OCI-LY3 (cell line): ENCODE measurements at regions not wholly inside any gene's neighbourhood (a gene's known extent, or its start where the extent isn't known, plus 50 kb on each side); places are given as distances from the start of the nearest gene placed in this dataset.

Experiments
- H2AFZ ChIP-seq: fragments of 200-600, 300-600 bp; shearing (Covaris generic); 2 replicates; pipeline ENCODE4 v1.6.0; 2014; ENCODE audit warnings: antibody characterized with exemption, low read depth, low read length
- H3K27ac ChIP-seq: fragments of 200-600, 300-600 bp; sonication (generic); 2 replicates; pipeline ENCODE4 v1.5.1; 2014; ENCODE audit warnings: mild to moderate bottlenecking, low read length, moderate library complexity, mixed read lengths
- H3K27me3 ChIP-seq: fragments of 200-600, 300-600 bp; sonication (generic); 2 replicates; pipeline ENCODE4 v1.6.1; 2014; ENCODE audit warnings: low read depth, low read length, mixed read lengths
- H3K36me3 ChIP-seq: fragments of 200-600, 300-600 bp; sonication (generic); replicated peaks from 2 replicates; pipeline ENCODE3; 2014; ENCODE audit warnings: low read depth, low read length, mixed read lengths
- H3K4me1 ChIP-seq: fragments of 300-600, 200-600 bp; sonication (generic); 2 replicates; pipeline ENCODE4 v1.6.1; 2014; ENCODE audit warnings: low read length, mixed read lengths
- H3K4me2 ChIP-seq: fragments of 200-600, 300-600 bp; sonication (generic); 2 replicates; pipeline ENCODE4 v1.6.1; 2014; ENCODE audit warnings: low read length, mixed read lengths
- H3K4me3 ChIP-seq: fragments of 300-600, 200-600 bp; sonication (generic); 2 replicates; pipeline ENCODE4 v1.5.1; 2014; ENCODE audit warnings: antibody characterized with exemption, mild to moderate bottlenecking, low read length, moderate library complexity
- H3K79me2 ChIP-seq: fragments of 300-600, 200-600 bp; shearing (Covaris generic); 2 replicates; pipeline ENCODE4 v1.6.1; 2014; ENCODE audit warnings: mild to moderate bottlenecking, low read length, mixed read lengths
- H3K9ac ChIP-seq: fragments of 300-600, 200-600 bp; shearing (Covaris generic); 2 replicates; pipeline ENCODE4 v1.6.0; 2014; ENCODE audit warnings: mild to moderate bottlenecking, low read length, moderate library complexity
- H3K9me3 ChIP-seq: fragments of 200-600, 300-600 bp; shearing (Covaris generic); 2 replicates; pipeline ENCODE4 v1.6.1; 2014; ENCODE audit warnings: low read length, mixed read lengths; ENCODE audit not compliant: insufficient read depth
- H4K20me1 ChIP-seq: fragments of 200-600, 300-600 bp; sonication (generic); 2 replicates; pipeline ENCODE4 v1.6.1; 2016; ENCODE audit warnings: low read length, mixed read lengths; ENCODE audit not compliant: insufficient read depth
- EZH2phosphoT487 ChIP-seq: fragments of 200-600 bp; shearing (Covaris generic); IDR thresholded peaks from 2 replicates; pipeline ENCODE4 v1.6.1; 2018; ENCODE audit warnings: antibody characterized with exemption, mixed run types, low read depth
- TF ChIP-seq, protein P1 (sequence below): fragments of 200-600, 300-600 bp; sonication (generic); IDR thresholded peaks from 2 replicates; pipeline ENCODE4 v1.5.1; 2014; ENCODE audit warnings: antibody characterized with exemption, low read length, low read depth

DNA sequence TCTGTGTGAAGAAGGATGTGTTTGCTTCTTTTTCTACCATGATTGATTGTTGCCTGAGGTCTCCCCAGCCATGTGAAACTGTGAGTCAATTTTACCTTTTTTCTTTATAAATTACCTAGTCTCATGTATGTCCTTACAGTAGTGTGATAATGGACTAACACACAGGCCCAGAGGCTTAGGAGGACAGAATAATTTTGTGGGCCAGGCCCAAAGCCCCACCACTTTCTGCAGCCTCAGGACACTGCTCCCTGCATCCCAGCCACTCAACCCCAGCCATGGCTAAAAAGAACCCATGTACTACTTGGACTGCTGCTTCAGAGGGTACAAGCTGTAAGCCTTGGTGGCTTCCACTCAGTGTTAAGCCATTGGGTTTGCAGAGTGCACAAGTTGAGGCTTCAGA, 512.7 kb upstream of the CT83 start:
- H3K79me2 ChIP-seq: no peaks in the 10 kb centered on the region
- H2AFZ ChIP-seq: no peak overlapping the region
- H3K27ac ChIP-seq: no peak overlapping the region
- no peaks in the 10 kb centered on the region for H4K20me1 ChIP-seq
- H3K4me1 ChIP-seq: peaks cover 19% of the 10 kb centered on the region
- H3K9me3 ChIP-seq: peaks cover 5% of the 10 kb centered on the region; the same call in 1 of the 2 replicates
- no peak overlapping the region for H3K4me2 ChIP-seq
- H3K9ac ChIP-seq: no peak overlapping the region
- H3K36me3 ChIP-seq: no peaks in the 10 kb centered on the region
- no peaks in the 10 kb centered on the region for H3K27me3 ChIP-seq
- H3K4me3 ChIP-seq: no peak overlapping the region
- no peak for TF ChIP-seq EZH2phosphoT487
- TF ChIP-seq, protein P1, sequence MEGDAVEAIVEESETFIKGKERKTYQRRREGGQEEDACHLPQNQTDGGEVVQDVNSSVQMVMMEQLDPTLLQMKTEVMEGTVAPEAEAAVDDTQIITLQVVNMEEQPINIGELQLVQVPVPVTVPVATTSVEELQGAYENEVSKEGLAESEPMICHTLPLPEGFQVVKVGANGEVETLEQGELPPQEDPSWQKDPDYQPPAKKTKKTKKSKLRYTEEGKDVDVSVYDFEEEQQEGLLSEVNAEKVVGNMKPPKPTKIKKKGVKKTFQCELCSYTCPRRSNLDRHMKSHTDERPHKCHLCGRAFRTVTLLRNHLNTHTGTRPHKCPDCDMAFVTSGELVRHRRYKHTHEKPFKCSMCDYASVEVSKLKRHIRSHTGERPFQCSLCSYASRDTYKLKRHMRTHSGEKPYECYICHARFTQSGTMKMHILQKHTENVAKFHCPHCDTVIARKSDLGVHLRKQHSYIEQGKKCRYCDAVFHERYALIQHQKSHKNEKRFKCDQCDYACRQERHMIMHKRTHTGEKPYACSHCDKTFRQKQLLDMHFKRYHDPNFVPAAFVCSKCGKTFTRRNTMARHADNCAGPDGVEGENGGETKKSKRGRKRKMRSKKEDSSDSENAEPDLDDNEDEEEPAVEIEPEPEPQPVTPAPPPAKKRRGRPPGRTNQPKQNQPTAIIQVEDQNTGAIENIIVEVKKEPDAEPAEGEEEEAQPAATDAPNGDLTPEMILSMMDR: no peak

DNA sequence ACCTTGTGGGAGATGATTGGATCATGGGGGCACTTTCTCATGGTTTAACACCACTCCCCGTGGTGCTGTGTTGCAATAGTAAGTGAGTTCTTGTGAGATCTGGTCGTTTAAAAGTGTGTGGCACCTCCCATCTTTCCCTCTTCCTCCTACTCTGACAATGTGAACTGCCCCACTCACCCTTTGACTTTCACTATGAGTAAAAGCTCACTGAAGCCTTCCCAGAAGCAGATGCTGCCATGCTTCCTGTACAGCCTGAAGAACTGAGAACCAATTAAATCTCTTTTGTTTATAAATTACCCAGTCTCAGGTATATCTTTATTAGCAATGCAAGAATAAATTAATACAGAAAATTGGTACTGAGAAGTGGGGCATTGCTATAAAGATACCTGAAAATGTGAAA, 509.6 kb upstream of the CT83 start:
- H3K4me2 ChIP-seq: peak overlapping the region; percentile 42
- TF ChIP-seq, protein P1: no peak
- no peak for TF ChIP-seq EZH2phosphoT487
- no peaks in the 10 kb centered on the region for H3K27me3 ChIP-seq
- H2AFZ ChIP-seq: no peak overlapping the region
- 0 out of 2 replicates have a peak overlapping the region, but pooled peaks have one; percentile 16 for H3K9ac ChIP-seq
- peak overlapping the region; percentile 14; the same call in 1 of the 2 replicates for H3K4me3 ChIP-seq
- H4K20me1 ChIP-seq: no peaks in the 10 kb centered on the region
- peak overlapping the region; percentile 66 for H3K27ac ChIP-seq
- H3K9me3 ChIP-seq: peaks cover 5% of the 10 kb centered on the region; the same call in 1 of the 2 replicates
- H3K4me1 ChIP-seq: peaks cover 19% of the 10 kb centered on the region
- no peaks in the 10 kb centered on the region for H3K79me2 ChIP-seq
- H3K36me3 ChIP-seq: no peaks in the 10 kb centered on the region

DNA sequence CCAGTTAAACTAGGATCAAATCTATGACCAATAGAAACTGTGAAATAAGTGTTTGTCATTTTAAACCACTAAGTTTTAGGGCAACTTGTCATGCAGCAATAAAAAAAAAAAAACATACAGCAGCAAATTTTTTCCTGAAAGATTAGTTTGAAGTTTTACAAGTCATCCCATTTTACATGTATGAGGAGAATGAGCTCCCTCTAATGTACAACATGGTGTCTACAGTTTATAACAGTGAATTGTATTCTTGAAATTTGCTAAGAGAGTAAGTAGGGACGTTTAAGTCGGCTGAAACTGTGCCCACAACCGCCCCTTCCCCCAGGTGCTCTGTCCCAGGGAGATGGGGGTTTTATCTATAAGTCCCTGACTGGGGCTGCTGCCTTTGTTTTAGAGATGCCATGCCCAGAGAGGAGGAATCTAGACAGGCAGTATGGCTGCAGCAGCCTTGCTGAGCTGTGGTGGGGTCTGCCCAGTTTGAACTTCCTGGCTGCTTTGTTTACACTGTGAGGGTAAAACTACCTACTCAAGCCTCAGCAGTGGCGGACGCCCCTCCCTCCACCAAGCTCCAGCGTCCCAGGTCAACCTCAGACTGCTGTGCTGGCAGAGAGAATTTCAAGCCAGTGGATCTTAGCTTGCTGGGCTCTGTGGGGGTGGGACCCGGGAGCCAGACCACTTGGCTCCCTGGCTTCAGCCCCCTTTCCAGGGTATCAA, 499.3 kb upstream of the CT83 start:
- no peak overlapping the region for H3K9ac ChIP-seq
- no peak for TF ChIP-seq EZH2phosphoT487
- TF ChIP-seq, protein P1: peak; percentile 44
- no peaks in the 10 kb centered on the region for H3K4me1 ChIP-seq
- no peaks in the 10 kb centered on the region for H3K36me3 ChIP-seq
- no peaks in the 10 kb centered on the region for H4K20me1 ChIP-seq
- H3K27me3 ChIP-seq: no peaks in the 10 kb centered on the region
- peak overlapping the region; percentile 43; the same call in 1 of the 2 replicates for H3K4me3 ChIP-seq
- H3K9me3 ChIP-seq: no peaks in the 10 kb centered on the region
- no peaks in the 10 kb centered on the region for H3K79me2 ChIP-seq
- H3K4me2 ChIP-seq: peak overlapping the region; percentile 35
- no peak overlapping the region for H3K27ac ChIP-seq
- peak overlapping the region; percentile 87 for H2AFZ ChIP-seq

DNA sequence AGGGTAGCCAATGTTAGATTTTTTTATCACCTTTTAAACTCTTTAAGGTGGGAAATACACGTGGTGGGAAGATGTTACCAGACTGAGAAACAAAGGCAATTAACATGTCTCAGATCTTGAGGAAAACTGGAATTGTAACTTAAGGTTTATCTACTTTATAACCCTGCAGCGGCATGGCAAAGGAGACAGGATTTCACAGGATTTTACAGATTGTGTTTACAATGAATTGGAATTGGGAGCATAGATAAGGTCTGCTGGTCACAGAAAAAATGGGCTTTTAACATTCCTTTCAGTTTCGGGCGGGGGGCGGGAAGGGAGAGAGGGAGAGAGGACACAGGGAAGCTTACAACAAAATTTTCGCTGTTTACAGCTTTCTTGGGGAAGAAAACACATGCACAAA, 467.5 kb upstream of the CT83 start:
- H3K4me2 ChIP-seq: no peak overlapping the region
- no peak overlapping the region for H3K9ac ChIP-seq
- H3K27me3 ChIP-seq: no peaks in the 10 kb centered on the region
- no peak overlapping the region for H3K27ac ChIP-seq
- no peaks in the 10 kb centered on the region for H3K4me1 ChIP-seq
- no peaks in the 10 kb centered on the region for H3K36me3 ChIP-seq
- H3K4me3 ChIP-seq: no peak overlapping the region
- H4K20me1 ChIP-seq: no peaks in the 10 kb centered on the region
- no peaks in the 10 kb centered on the region for H3K79me2 ChIP-seq
- TF ChIP-seq, protein P1: no peak
- TF ChIP-seq EZH2phosphoT487: no peak
- no peak overlapping the region for H2AFZ ChIP-seq
- no peaks in the 10 kb centered on the region for H3K9me3 ChIP-seq
